ENCODE measurements at regions not wholly inside any gene's neighbourhood (a gene's known extent, or its start where the extent isn't known, plus 50 kb on each side); places are given as distances from the start of the nearest gene placed in this dataset.

- DNase-seq, result no peak
- Mint-ChIP-seq H3K4me1 (ENCODE audit: low read depth in 2 of 2) (no peaks in the 10 kb centered on the region), H3K9me3 (peaks cover 0 to 6% of the 10 kb centered on the region in 2 donors), H3K27ac (no peak overlapping the region), H3K36me3 (ENCODE audit: insufficient read depth) (no peaks in the 10 kb centered on the region), H3K27me3 (peaks cover 0 to 7% of the 10 kb centered on the region in 2 donors), H3K4me3 (no peak overlapping the region)
- no peak for ATAC-seq (replicated peaks)
Measured at GRCh38 chr19:31730270-31730669, 381.0 kb upstream of the TSHZ3 start.

- H3K4me3 Mint-ChIP-seq, result no peak overlapping the region
Measured at GRCh38 chr19:31733591-31733990, 384.4 kb upstream of the TSHZ3 start.

GRCh38 chr19:31742249-31742648, 393.0 kb upstream of the TSHZ3 start:
- Mint-ChIP-seq H3K36me3 (ENCODE audit: insufficient read depth) (no peaks in the 10 kb centered on the region), H3K27ac (no peak overlapping the region), H3K4me3 (no peak overlapping the region), H3K9me3 (peaks cover 0 to 3% of the 10 kb centered on the region in 2 donors), H3K4me1 (ENCODE audit: low read depth in 2 of 2) (no peaks in the 10 kb centered on the region), H3K27me3 (peaks cover 8 to 21% of the 10 kb centered on the region in 2 donors)
- ATAC-seq (replicated peaks) (no peak), DNase-seq (no peak)

More at GRCh38 chr19:31733591-31733990, 384.4 kb upstream of the TSHZ3 start:
- Mint-ChIP-seq H3K36me3 (ENCODE audit: insufficient read depth) (no peaks in the 10 kb centered on the region), H3K4me1 (ENCODE audit: low read depth in 2 of 2) (no peaks in the 10 kb centered on the region), H3K27me3 (peaks cover 1 to 3% of the 10 kb centered on the region in 2 donors), H3K9me3 (peaks cover 0 to 4% of the 10 kb centered on the region in 2 donors), H3K27ac (no peak overlapping the region)
- DNase-seq, result no peak
- ATAC-seq (replicated peaks), result no peak

GRCh38 chr19:31745731-31746130, 396.5 kb upstream of the TSHZ3 start:
- no peaks in the 10 kb centered on the region for H3K4me1 Mint-ChIP-seq (ENCODE audit: low read depth in 2 of 2)
- H3K27ac Mint-ChIP-seq, result no peak overlapping the region
- H3K4me3 Mint-ChIP-seq, result no peak overlapping the region
- peaks cover 0 to 3% of the 10 kb centered on the region in 2 donors for H3K9me3 Mint-ChIP-seq
- peaks cover 8 to 11% of the 10 kb centered on the region in 2 donors for H3K27me3 Mint-ChIP-seq
- ATAC-seq (replicated peaks) (no peak), DNase-seq (no peak)
- no peaks in the 10 kb centered on the region for H3K36me3 Mint-ChIP-seq (ENCODE audit: insufficient read depth)

- Mint-ChIP-seq H3K27me3 (no peaks in the 10 kb centered on the region), H3K4me3 (no peak overlapping the region), H3K36me3 (ENCODE audit: insufficient read depth) (no peaks in the 10 kb centered on the region), H3K27ac (no peak overlapping the region), H3K9me3 (no peaks in the 10 kb centered on the region), H3K4me1 (ENCODE audit: low read depth in 2 of 2) (no peaks in the 10 kb centered on the region)
- no peak for ATAC-seq (replicated peaks)
- no peak for DNase-seq
Measured at GRCh38 chr19:31749231-31749630, 400.0 kb upstream of the TSHZ3 start.

- ATAC-seq (replicated peaks) (no peak), DNase-seq (no peak)
- Mint-ChIP-seq H3K4me3 (no peak overlapping the region), H3K4me1 (ENCODE audit: low read depth in 2 of 2) (no peaks in the 10 kb centered on the region), H3K27ac (no peak overlapping the region), H3K9me3 (peaks cover 0 to 2% of the 10 kb centered on the region in 2 donors), H3K36me3 (ENCODE audit: insufficient read depth) (no peaks in the 10 kb centered on the region), H3K27me3 (no peaks in the 10 kb centered on the region)
Measured at GRCh38 chr19:31759359-31759758, 410.1 kb upstream of the TSHZ3 start.

- DNase-seq (no peak), ATAC-seq (replicated peaks) (no peak)
- Mint-ChIP-seq H3K4me1 (ENCODE audit: low read depth in 2 of 2) (no peaks in the 10 kb centered on the region), H3K9me3 (peaks cover 0 to 12% of the 10 kb centered on the region in 2 donors), H3K4me3 (no peak overlapping the region), H3K27ac (no peak overlapping the region), H3K36me3 (ENCODE audit: insufficient read depth) (no peaks in the 10 kb centered on the region), H3K27me3 (peaks cover 7 to 12% of the 10 kb centered on the region in 2 donors)
Measured at GRCh38 chr19:31761281-31761913, 412.2 kb upstream of the TSHZ3 start.

GRCh38 chr19:31770223-31770622, 421.0 kb upstream of the TSHZ3 start:
- Mint-ChIP-seq H3K9me3 (peaks cover 0 to 2% of the 10 kb centered on the region in 2 donors), H3K27ac (no peak overlapping the region), H3K27me3 (peaks cover 4 to 5% of the 10 kb centered on the region in 2 donors), H3K4me1 (ENCODE audit: low read depth in 2 of 2) (no peaks in the 10 kb centered on the region), H3K4me3 (no peak overlapping the region), H3K36me3 (ENCODE audit: insufficient read depth) (no peaks in the 10 kb centered on the region)
- no peak for ATAC-seq (replicated peaks)
- no peak for DNase-seq

- no peak for ATAC-seq (replicated peaks)
- Mint-ChIP-seq H3K4me1 (ENCODE audit: low read depth in 2 of 2) (no peaks in the 10 kb centered on the region), H3K27ac (no peak overlapping the region), H3K9me3 (peaks cover 0 to 8% of the 10 kb centered on the region in 2 donors), H3K4me3 (no peak overlapping the region), H3K27me3 (peaks cover 0 to 6% of the 10 kb centered on the region in 2 donors), H3K36me3 (ENCODE audit: insufficient read depth) (no peaks in the 10 kb centered on the region)
- DNase-seq, result no peak
Measured at GRCh38 chr19:31772915-31773314, 423.7 kb upstream of the TSHZ3 start.

- Mint-ChIP-seq H3K36me3 (ENCODE audit: insufficient read depth) (no peaks in the 10 kb centered on the region), H3K27ac (no peak overlapping the region), H3K4me3 (no peak overlapping the region), H3K9me3 (peaks cover 0 to 8% of the 10 kb centered on the region in 2 donors), H3K27me3 (peaks cover 0 to 25% of the 10 kb centered on the region in 2 donors), H3K4me1 (ENCODE audit: low read depth in 2 of 2) (no peaks in the 10 kb centered on the region)
- ATAC-seq (replicated peaks), result no peak
- DNase-seq, result no peak
Measured at GRCh38 chr19:31781542-31781941, 432.3 kb upstream of the TSHZ3 start.

- no peaks in the 10 kb centered on the region for H3K4me1 Mint-ChIP-seq (ENCODE audit: low read depth in 2 of 2)
- H3K9me3 Mint-ChIP-seq, result no peaks in the 10 kb centered on the region
Measured at GRCh38 chr19:31783592-31783991, 434.4 kb upstream of the TSHZ3 start.

GRCh38 chr19:31784671-31785101, 435.4 kb upstream of the TSHZ3 start:
- Mint-ChIP-seq H3K36me3 (ENCODE audit: insufficient read depth) (no peaks in the 10 kb centered on the region), H3K27ac (no peak overlapping the region), H3K4me1 (ENCODE audit: low read depth in 2 of 2) (no peaks in the 10 kb centered on the region), H3K27me3 (peaks cover 0 to 20% of the 10 kb centered on the region in 2 donors), H3K9me3 (no peaks in the 10 kb centered on the region), H3K4me3 (no peak overlapping the region)
- ATAC-seq (replicated peaks) (no peak), DNase-seq (no peak)

More at GRCh38 chr19:31783592-31783991, 434.4 kb upstream of the TSHZ3 start:
- no peak overlapping the region for H3K27ac Mint-ChIP-seq
- H3K27me3 Mint-ChIP-seq, result peaks cover 0 to 25% of the 10 kb centered on the region in 2 donors
- H3K4me3 Mint-ChIP-seq, result no peak overlapping the region
- ATAC-seq (replicated peaks), result no peak
- DNase-seq, result no peak
- no peaks in the 10 kb centered on the region for H3K36me3 Mint-ChIP-seq (ENCODE audit: insufficient read depth)

GRCh38 chr19:31801611-31802010, 452.4 kb upstream of the TSHZ3 start:
- no peak overlapping the region for H3K27ac Mint-ChIP-seq
- peaks cover 7 to 21% of the 10 kb centered on the region in 2 donors for H3K27me3 Mint-ChIP-seq
- no peaks in the 10 kb centered on the region for H3K36me3 Mint-ChIP-seq (ENCODE audit: insufficient read depth)
- ATAC-seq (replicated peaks) (no peak), DNase-seq (no peak)
- peaks cover 5 to 7% of the 10 kb centered on the region in 2 donors for H3K9me3 Mint-ChIP-seq
- no peak overlapping the region for H3K4me3 Mint-ChIP-seq
- no peaks in the 10 kb centered on the region for H3K4me1 Mint-ChIP-seq (ENCODE audit: low read depth in 2 of 2)

- DNase-seq, result no peak
- ATAC-seq (replicated peaks), result no peak
- Mint-ChIP-seq H3K4me3 (no peak overlapping the region), H3K9me3 (peaks cover 0 to 7% of the 10 kb centered on the region in 2 donors), H3K27ac (no peak overlapping the region), H3K27me3 (peaks cover 7 to 21% of the 10 kb centered on the region in 2 donors), H3K4me1 (ENCODE audit: low read depth in 2 of 2) (no peaks in the 10 kb centered on the region), H3K36me3 (ENCODE audit: insufficient read depth) (no peaks in the 10 kb centered on the region)
Measured at GRCh38 chr19:31803835-31804446, 454.7 kb upstream of the TSHZ3 start.

Measured in effector memory CD8-positive, alpha-beta T cell (primary cell).